GM19372 (cell line): ENCODE measurements at regions not wholly inside any gene's neighbourhood (a gene's known extent, or its start where the extent isn't known, plus 50 kb on each side); places are given as distances from the start of the nearest gene placed in this dataset.

ENCODE experiments used
- ATAC-seq: cut with Tn5 transposase; IDR thresholded peaks from one replicate; pipeline ENCODE4 v1.9.1; 2021; ENCODE audit warnings: mild to moderate bottlenecking, low read depth, moderate library complexity; ENCODE audit not compliant: unreplicated experiment

- ATAC-seq, result no peak
These were observed 170.3 kb upstream of the PDE10A start for GRCh38 chr6:165833355-165833754.

GRCh38 chr6:165831812-165832510 is 168.9 kb upstream of the PDE10A start:
- ATAC-seq, result no peak

- no peak for ATAC-seq
These were observed 167.7 kb upstream of the PDE10A start for GRCh38 chr6:165830761-165831160.

- no peak for ATAC-seq
These were observed 166.3 kb upstream of the PDE10A start for GRCh38 chr6:165829376-165829775.

GRCh38 chr6:165827190-165827518 is 164.1 kb upstream of the PDE10A start:
- ATAC-seq, result no peak

- no peak for ATAC-seq
These were observed 163.6 kb upstream of the PDE10A start for GRCh38 chr6:165826487-165827189.

- no peak for ATAC-seq
These were observed 162.3 kb upstream of the PDE10A start for GRCh38 chr6:165825256-165825815.

- no peak for ATAC-seq
These were observed 160.7 kb upstream of the PDE10A start for GRCh38 chr6:165823609-165824326.

GRCh38 chr6:165822501-165822900 is 159.5 kb upstream of the PDE10A start:
- ATAC-seq, result no peak

GRCh38 chr6:165821754-165822153 is 158.7 kb upstream of the PDE10A start:
- no peak for ATAC-seq

GRCh38 chr6:165820934-165821333 is 157.9 kb upstream of the PDE10A start:
- no peak for ATAC-seq

- ATAC-seq, result no peak
These were observed 157.4 kb upstream of the PDE10A start for GRCh38 chr6:165820407-165820806.

GRCh38 chr6:165819394-165819793 is 156.4 kb upstream of the PDE10A start:
- no peak for ATAC-seq

- ATAC-seq, result no peak
These were observed 155.2 kb upstream of the PDE10A start for GRCh38 chr6:165818200-165818599.

GRCh38 chr6:165817771-165818170 is 154.7 kb upstream of the PDE10A start:
- no peak for ATAC-seq

GRCh38 chr6:165817148-165817547 is 154.1 kb upstream of the PDE10A start:
- no peak for ATAC-seq

- no peak for ATAC-seq
These were observed 151.6 kb upstream of the PDE10A start for GRCh38 chr6:165814679-165815078.

- ATAC-seq, result no peak
These were observed 148.5 kb upstream of the PDE10A start for GRCh38 chr6:165811512-165811911.

GRCh38 chr6:165808021-165808420 is 145.0 kb upstream of the PDE10A start:
- ATAC-seq, result no peak

- ATAC-seq, result no peak
These were observed 144.4 kb upstream of the PDE10A start for GRCh38 chr6:165807249-165807960.
